IPS-18a (cell line): ENCODE measurements at regions not wholly inside any gene's neighbourhood (a gene's known extent, or its start where the extent isn't known, plus 50 kb on each side); places are given as distances from the start of the nearest gene placed in this dataset.

Source experiments
- H3K27ac ChIP-seq: one replicate; pipeline ENCODE4 v1.5.1; 2013; ENCODE audit warnings: low read length
- H3K27me3 ChIP-seq: one replicate; pipeline ENCODE4 v1.6.1; 2013; ENCODE audit warnings: mild to moderate bottlenecking, low read length; ENCODE audit not compliant: control insufficient read depth, insufficient read depth
- H3K36me3 ChIP-seq: one replicate; pipeline ENCODE4 v1.6.1; 2013; ENCODE audit warnings: low read depth, low read length; ENCODE audit not compliant: control insufficient read depth
- H3K4me1 ChIP-seq: one replicate; pipeline ENCODE4 v1.6.1; 2013; ENCODE audit warnings: low read depth, low read length; ENCODE audit not compliant: control insufficient read depth
- H3K4me3 ChIP-seq: one replicate; pipeline ENCODE4 v1.5.1; 2013; ENCODE audit warnings: low read length
- H3K9ac ChIP-seq: one replicate; pipeline ENCODE4 v1.6.1; 2013; ENCODE audit warnings: mild to moderate bottlenecking, low read length, moderate library complexity
- H3K9me3 ChIP-seq: one replicate; pipeline ENCODE4 v1.6.1; 2013; ENCODE audit warnings: low read depth, low read length; ENCODE audit not compliant: control insufficient read depth

DNA sequence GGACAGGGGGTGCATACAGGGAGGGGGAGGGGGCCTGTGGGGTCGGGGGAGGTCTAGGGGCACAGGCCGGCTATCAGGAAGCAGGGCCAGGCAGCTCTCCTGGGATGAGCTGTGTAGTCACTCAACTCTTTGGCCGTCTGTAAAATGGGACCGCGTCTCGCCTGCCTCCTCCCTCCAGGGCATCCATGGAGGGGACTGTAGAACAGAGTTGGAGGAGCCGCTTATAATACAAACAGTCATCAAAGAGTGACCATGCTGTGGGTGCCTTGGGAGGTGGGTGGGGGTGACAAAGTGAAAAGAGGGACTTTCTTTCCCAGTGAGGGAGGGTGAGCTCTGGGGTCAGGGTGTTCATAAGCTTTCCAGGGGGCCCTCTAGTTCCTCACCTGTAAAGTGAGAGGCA lies 169.6 kb upstream of the HAAO start:
- Histone ChIP-seq H3K27ac (no peak overlapping the region), H3K9ac (no peak overlapping the region), H3K4me3 (no peak overlapping the region), H3K9me3 (no peaks in the 10 kb centered on the region), H3K27me3 (no peaks in the 10 kb centered on the region), H3K36me3 (no peaks in the 10 kb centered on the region), H3K4me1 (peaks cover 18% of the 10 kb centered on the region)

GRCh38 chr2:42961385-42961811 lies 169.0 kb upstream of the HAAO start:
- no peaks in the 10 kb centered on the region for H3K9me3 ChIP-seq
- H3K4me3 ChIP-seq = no peak overlapping the region
- no peak overlapping the region for H3K9ac ChIP-seq
- no peak overlapping the region for H3K27ac ChIP-seq
- no peaks in the 10 kb centered on the region for H3K27me3 ChIP-seq
- peaks cover 18% of the 10 kb centered on the region for H3K4me1 ChIP-seq
- H3K36me3 ChIP-seq = no peaks in the 10 kb centered on the region

DNA sequence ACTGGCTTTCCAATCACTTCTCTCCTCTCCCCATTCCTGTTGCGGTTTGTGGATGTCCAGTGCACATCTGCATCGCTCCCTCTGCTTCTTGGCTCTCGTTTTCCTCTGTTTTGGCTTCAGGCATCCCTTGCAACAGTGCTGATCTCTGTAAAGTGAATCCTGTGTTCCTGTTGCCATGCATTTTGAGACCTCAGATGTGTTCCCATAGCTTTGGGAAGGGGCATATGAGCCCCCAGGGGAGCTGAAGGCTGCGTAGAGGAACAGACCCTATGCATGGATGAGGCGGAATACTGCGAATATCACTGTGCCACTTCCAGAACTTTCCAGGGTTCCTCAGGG lies 168.4 kb upstream of the HAAO start:
- Histone ChIP-seq H3K27ac (no peak overlapping the region), H3K9ac (no peak overlapping the region), H3K4me1 (peaks cover 18% of the 10 kb centered on the region), H3K4me3 (no peak overlapping the region), H3K36me3 (no peaks in the 10 kb centered on the region), H3K27me3 (no peaks in the 10 kb centered on the region), H3K9me3 (no peaks in the 10 kb centered on the region)

GRCh38 chr2:42960002-42960841 lies 167.8 kb upstream of the HAAO start:
- H3K4me1 ChIP-seq = peaks cover 18% of the 10 kb centered on the region
- H3K27ac ChIP-seq = no peak overlapping the region
- no peaks in the 10 kb centered on the region for H3K9me3 ChIP-seq
- H3K4me3 ChIP-seq = no peak overlapping the region
- H3K27me3 ChIP-seq = no peaks in the 10 kb centered on the region
- no peak overlapping the region for H3K9ac ChIP-seq
- H3K36me3 ChIP-seq = no peaks in the 10 kb centered on the region

DNA sequence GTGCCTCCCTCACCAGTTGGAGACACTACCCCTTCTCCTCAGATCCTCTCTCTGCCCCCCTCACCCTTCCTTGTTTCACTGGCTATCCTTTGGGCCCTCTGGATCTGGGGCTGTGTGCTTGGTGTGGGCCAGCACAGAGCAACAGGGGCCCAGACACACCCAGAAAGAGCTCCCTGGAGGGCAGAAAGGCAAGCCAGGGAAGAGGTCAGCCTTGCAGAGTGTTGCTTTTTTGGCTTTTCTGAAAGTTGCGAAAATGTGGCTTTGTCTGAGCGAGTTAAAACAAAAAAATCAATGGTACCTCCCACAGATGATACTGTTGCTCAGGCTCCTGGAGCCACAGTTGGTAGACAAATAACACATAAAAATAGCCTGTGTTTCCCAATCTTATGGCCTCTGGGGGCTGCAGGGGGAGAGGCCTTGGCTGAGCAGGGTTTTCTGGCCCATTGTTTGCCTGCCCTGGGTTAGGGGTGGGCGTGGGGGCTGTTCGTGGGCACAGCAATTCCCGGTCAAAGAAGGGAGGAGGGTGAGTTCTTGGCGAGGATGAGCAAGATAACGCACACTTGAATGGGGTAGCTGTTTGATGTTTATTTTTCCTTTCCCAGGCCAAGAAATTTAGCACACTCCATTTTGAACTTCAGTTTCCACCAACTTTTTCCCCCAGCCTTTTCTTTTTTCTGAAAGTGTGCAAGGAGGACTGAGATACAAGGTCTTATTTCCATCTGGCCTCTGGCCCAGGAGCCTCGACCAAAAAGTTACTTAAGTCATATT lies 167.0 kb upstream of the HAAO start:
- no peak overlapping the region for H3K27ac ChIP-seq

GRCh38 chr2:42958741-42959233 lies 166.4 kb upstream of the HAAO start:
- no peak overlapping the region for H3K4me3 ChIP-seq
- no peaks in the 10 kb centered on the region for H3K9me3 ChIP-seq
- peaks cover 18% of the 10 kb centered on the region for H3K4me1 ChIP-seq
- no peaks in the 10 kb centered on the region for H3K36me3 ChIP-seq
- H3K9ac ChIP-seq = no peak overlapping the region
- H3K27ac ChIP-seq = no peak overlapping the region
- H3K27me3 ChIP-seq = no peaks in the 10 kb centered on the region

More for the DNA sequence above, 167.0 kb upstream of the HAAO start:
- H3K27me3 ChIP-seq = no peaks in the 10 kb centered on the region
- H3K4me3 ChIP-seq = no peak overlapping the region
- H3K9ac ChIP-seq = no peak overlapping the region
- no peaks in the 10 kb centered on the region for H3K9me3 ChIP-seq
- H3K4me1 ChIP-seq = peaks cover 18% of the 10 kb centered on the region
- no peaks in the 10 kb centered on the region for H3K36me3 ChIP-seq

DNA sequence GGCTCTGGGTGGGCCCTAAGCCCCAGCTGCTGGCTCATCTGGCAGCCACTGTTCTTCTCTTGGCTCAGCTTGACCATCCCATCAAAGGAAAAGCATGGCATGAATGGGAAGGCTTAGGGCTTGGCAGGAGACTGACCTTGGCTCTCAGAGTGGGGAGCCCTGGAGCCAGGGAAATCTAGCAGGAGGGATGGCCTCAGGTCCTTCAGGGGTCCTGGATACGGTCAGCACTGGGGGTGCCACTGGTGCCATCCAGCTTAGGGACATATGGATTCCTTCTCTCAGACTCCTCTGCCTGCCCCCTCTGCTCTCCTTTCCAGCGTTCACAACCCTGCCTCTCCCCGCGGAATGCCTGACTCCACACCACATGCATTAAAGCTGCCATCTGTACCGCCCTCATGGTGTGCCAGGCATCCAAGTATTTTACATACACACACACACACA lies 165.5 kb upstream of the HAAO start:
- H3K9ac ChIP-seq = no peak overlapping the region
- H3K36me3 ChIP-seq = no peaks in the 10 kb centered on the region
- H3K9me3 ChIP-seq = no peaks in the 10 kb centered on the region
- H3K27ac ChIP-seq = no peak overlapping the region
- no peaks in the 10 kb centered on the region for H3K27me3 ChIP-seq
- H3K4me3 ChIP-seq = no peak overlapping the region
- H3K4me1 ChIP-seq = peaks cover 16% of the 10 kb centered on the region

DNA sequence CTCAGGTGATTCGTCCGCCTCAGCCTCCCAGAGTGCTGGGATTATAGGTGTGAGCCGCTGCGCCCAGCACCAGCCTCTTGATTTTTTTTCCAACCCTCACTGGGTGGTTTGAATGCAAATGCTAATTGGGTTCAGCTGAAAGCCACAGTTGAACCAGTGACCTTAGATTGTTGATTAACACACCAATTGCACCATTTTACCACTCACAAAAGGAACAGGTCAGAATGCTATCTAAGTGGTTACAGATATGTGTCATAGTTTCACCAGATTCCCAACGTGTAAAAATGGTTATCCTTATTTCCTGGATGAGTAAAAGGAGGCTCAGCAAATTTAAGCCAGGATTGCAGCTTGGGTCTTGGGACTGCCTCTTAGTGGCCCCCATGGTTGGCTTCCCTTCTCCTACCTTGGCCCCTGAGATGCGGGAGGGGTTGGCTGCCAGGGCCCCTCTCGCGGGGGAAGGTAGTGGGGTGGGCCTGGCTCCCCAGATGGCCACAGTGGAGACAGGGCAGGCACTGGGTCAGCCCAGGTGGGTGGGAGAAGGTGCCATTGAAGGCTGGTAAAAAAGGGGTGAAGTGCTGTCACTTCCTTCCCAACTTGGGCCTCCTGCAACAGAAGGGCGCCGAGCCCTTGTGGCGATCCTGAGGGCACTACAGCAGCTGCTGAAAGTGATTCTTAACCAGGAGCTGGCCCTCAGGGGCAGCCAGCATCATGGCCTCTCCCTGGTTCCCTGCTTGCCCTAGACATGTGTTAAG lies 164.9 kb upstream of the HAAO start:
- H3K9ac ChIP-seq = no peak overlapping the region
- no peaks in the 10 kb centered on the region for H3K27me3 ChIP-seq
- peaks cover 11% of the 10 kb centered on the region for H3K4me1 ChIP-seq
- no peaks in the 10 kb centered on the region for H3K36me3 ChIP-seq
- no peaks in the 10 kb centered on the region for H3K9me3 ChIP-seq
- no peak overlapping the region for H3K4me3 ChIP-seq
- H3K27ac ChIP-seq = no peak overlapping the region

DNA sequence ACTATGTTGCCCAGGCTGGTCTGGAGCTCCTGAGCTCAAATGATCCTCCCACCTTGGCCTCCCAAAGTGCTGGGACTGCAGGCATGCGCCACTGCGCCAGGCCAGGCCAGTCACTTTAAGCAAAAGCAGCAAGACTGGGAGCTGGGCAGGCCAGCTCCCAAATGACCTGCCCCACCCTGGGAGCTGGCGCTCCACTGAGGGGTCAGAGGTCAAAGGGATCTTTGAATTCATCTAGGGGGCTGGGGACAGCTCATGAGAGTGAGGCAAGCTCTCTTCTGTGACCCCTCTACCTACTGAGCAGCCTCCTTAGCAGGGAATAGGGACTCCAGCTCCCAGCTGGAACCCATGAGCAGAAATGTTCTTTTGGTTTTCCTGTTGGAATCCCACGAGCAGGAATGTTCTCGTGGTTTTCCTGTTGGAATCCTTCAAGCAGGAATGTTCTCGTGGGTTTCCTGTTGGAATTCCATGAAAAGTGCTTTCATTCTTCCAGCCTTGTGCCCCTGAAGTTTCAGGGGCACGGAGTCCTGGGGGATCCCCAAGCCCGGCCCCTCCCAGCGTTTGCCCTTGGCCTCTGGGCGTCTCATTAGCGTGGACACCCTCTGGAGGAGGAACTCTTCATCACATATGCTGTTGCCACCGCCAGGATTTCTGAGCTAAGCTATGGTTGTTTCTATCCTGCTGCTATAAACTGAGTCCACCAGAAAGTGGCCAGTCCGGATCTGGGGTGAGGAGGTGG lies 162.0 kb upstream of the HAAO start:
- Histone ChIP-seq H3K4me3 (no peak overlapping the region), H3K9ac (no peak overlapping the region), H3K27me3 (no peaks in the 10 kb centered on the region), H3K4me1 (peaks cover 8% of the 10 kb centered on the region), H3K9me3 (no peaks in the 10 kb centered on the region), H3K27ac (no peak overlapping the region), H3K36me3 (no peaks in the 10 kb centered on the region)

DNA sequence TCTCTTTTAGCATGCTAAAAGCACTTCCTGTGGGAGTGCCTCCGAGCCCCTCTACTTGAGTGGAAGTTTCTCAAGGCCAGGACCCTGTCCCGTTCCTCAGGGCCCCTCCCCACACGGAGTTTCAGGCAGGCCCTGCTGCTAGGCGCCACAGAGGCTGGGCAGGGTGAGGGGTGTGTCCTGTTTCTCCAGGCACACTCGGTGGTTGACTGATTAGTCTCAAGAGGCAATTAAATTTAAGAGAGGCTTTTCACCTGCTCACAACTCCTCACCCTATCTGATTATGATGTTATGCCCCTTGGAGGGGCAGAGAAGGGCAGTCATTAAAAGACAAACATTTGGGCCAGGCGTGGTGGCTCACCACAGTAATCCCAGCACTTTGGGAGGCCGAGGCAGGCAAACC lies 160.8 kb upstream of the HAAO start:
- no peak overlapping the region for H3K27ac ChIP-seq
- no peaks in the 10 kb centered on the region for H3K36me3 ChIP-seq
- H3K9me3 ChIP-seq = no peaks in the 10 kb centered on the region
- H3K27me3 ChIP-seq = no peaks in the 10 kb centered on the region
- peaks cover 8% of the 10 kb centered on the region for H3K4me1 ChIP-seq
- H3K9ac ChIP-seq = no peak overlapping the region
- H3K4me3 ChIP-seq = no peak overlapping the region
